ENCODE measurements at regions not wholly inside any gene's neighbourhood (a gene's known extent, or its start where the extent isn't known, plus 50 kb on each side); places are given as distances from the start of the nearest gene placed in this dataset.

GRCh38 chr3:6119367-6119766 lies 741.5 kb upstream of the GRM7 start:
- no peak for TF ChIP-seq CTCF (IDR thresholded peaks at IDR 0.05; ENCODE audit: borderline replicate concordance, insufficient read depth, low read depth, low read length)

GRCh38 chr3:6120786-6121185 lies 740.1 kb upstream of the GRM7 start:
- no peak for TF ChIP-seq CTCF (IDR thresholded peaks at IDR 0.05; ENCODE audit: borderline replicate concordance, insufficient read depth, low read depth, low read length)
- no peak overlapping the region for H3K4me3 ChIP-seq (ENCODE audit: low read depth, low read length)

More at GRCh38 chr3:6119367-6119766, 741.5 kb upstream of the GRM7 start:
- H3K4me3 ChIP-seq (ENCODE audit: low read depth, low read length) = no peak overlapping the region

- no peak for TF ChIP-seq CTCF (IDR thresholded peaks at IDR 0.05; ENCODE audit: borderline replicate concordance, insufficient read depth, low read depth, low read length)
- H3K4me3 ChIP-seq (ENCODE audit: low read depth, low read length) = no peak overlapping the region
These were observed 736.0 kb upstream of the GRM7 start for GRCh38 chr3:6124875-6125274.

- no peak overlapping the region for H3K4me3 ChIP-seq (ENCODE audit: low read depth, low read length)
- no peak for TF ChIP-seq CTCF (IDR thresholded peaks at IDR 0.05; ENCODE audit: borderline replicate concordance, insufficient read depth, low read depth, low read length)
These were observed 735.4 kb upstream of the GRM7 start for GRCh38 chr3:6125520-6125919.

GRCh38 chr3:6132684-6133432 lies 728.1 kb upstream of the GRM7 start:
- no peak overlapping the region for H3K4me3 ChIP-seq (ENCODE audit: low read depth, low read length)

GRCh38 chr3:6142707-6143106 lies 718.2 kb upstream of the GRM7 start:
- H3K4me3 ChIP-seq (ENCODE audit: low read depth, low read length) = no peak overlapping the region
- no peak for TF ChIP-seq CTCF (IDR thresholded peaks at IDR 0.05; ENCODE audit: borderline replicate concordance, insufficient read depth, low read depth, low read length)

More at GRCh38 chr3:6132684-6133432, 728.1 kb upstream of the GRM7 start:
- no peak for TF ChIP-seq CTCF (IDR thresholded peaks at IDR 0.05; ENCODE audit: borderline replicate concordance, insufficient read depth, low read depth, low read length)

GRCh38 chr3:6147883-6148282 lies 713.0 kb upstream of the GRM7 start:
- TF ChIP-seq CTCF (IDR thresholded peaks at IDR 0.05; ENCODE audit: borderline replicate concordance, insufficient read depth, low read depth, low read length) = no peak
- no peak overlapping the region for H3K4me3 ChIP-seq (ENCODE audit: low read depth, low read length)
